Pancreas (tissue), 10 donors: ENCODE measurements at regions not wholly inside any gene's neighbourhood (a gene's known extent, or its start where the extent isn't known, plus 50 kb on each side); places are given as distances from the start of the nearest gene placed in this dataset.

Source experiments
- ATAC-seq, 4 donors: fragments of 200-7000 bp; cut with Tn5 transposase; one replicate each; pipeline versions ENCODE4 v1.8.0 to v1.9.1; 2020; ENCODE audit warnings: mild to moderate bottlenecking in 4 of 4, moderate library complexity in 4 of 4
- DNase-seq, 6 donors: peaks; one replicate each; pipeline ENCODE4 v3.0.0-alpha.2; 2020
- FAIRE-seq: peaks from 2 replicates; lab custom pipeline; 2012; peaks lifted over from hg19 to GRCh38; lab: Jason Lieb, UNC
- H3K27ac ChIP-seq, 4 donors: fragments of 200-600 bp; sonication (generic); 1 replicate in 3 of 4; 2 replicates in 1 of 4; pipeline versions ENCODE4 v1.5.0 to v1.8.0; 2020
- H3K27me3 ChIP-seq, 4 donors: fragments of 200-600 bp; one replicate each; pipeline ENCODE4 v1.8.0; 2021
- H3K36me3 ChIP-seq, 3 donors: fragments of 200-600 bp; sonication (generic) in 1 of 3; one replicate each; pipeline versions ENCODE4 v1.5.0 to v1.8.0; 2020 to 2021
- H3K4me1 ChIP-seq, 3 donors: fragments of 200-600 bp; one replicate each; pipeline ENCODE4 v1.8.0; 2021
- H3K4me3 ChIP-seq, 4 donors: fragments of 200-600 bp; sonication (generic) in 2 of 4; one replicate each; pipeline versions ENCODE4 v1.5.0 to v1.8.0; 2020 to 2021
- H3K9me3 ChIP-seq, 4 donors: fragments of 200-600 bp; one replicate each; pipeline ENCODE4 v1.8.0; 2021
- CTCF ChIP-seq, 4 donors: fragments of 200-600 bp; sonication (generic) in 3 of 4; IDR thresholded peaks; one replicate each; pipeline versions ENCODE4 v1.5.0 to v1.8.0; 2021; ENCODE audit warnings: antibody characterized with exemption in 4 of 4
- whole genome bisulfite sequencing, 2 donors: extraction: QIAGEN DNeasy Blood & Tissue Kit; methylation state at CpG; one replicate each; pipeline ENCODE4 v1.1.7; 2013; 5-methylcytosine and 5-hydroxymethylcytosine counted together
- intact Hi-C, 3 donors: fragments of 100-400 bp; cut with DNase I; formaldehyde crosslinking; loops; one replicate each; pipeline versions ENCODE4 v1.11.1 to v1.14.2; 2022
- donor health status: healthy with polysubstance abuse.
- donor health status: DM: no; HTN: no; CAD: no; lungs with moderate emphysema.
- donor health status: DM: no; HTN: no; CAD: no.
- donor health status: control.
- donor health status: control.
- donor health status: Bipolar disorder and iron deficiency.
- donor health status: DM: yes; HTN: yes; CAD: no.
- donor health status: DM: no; HTN: no; CAD: no.
- donor health status: DM: no; HTN: no; CAD: no.
- donor health status: DM: yes; HTN: yes; CAD: no.

GRCh38 chr10:2144584-2144983 is 407.3 kb upstream of the ADARB2 start:
- Histone ChIP-seq H3K4me1 (no peaks in the 10 kb centered on the region), H3K27ac (no peak overlapping the region), H3K4me3 (no peak overlapping the region), H3K9me3 (no peaks in the 10 kb centered on the region), H3K27me3 (no peaks in the 10 kb centered on the region), H3K36me3 (no peaks in the 10 kb centered on the region)
- intact Hi-C loops, result no loop called here
- DNase-seq (no peak), ATAC-seq (no peak), FAIRE-seq (no peak)
- no peak for TF ChIP-seq CTCF (IDR thresholded peaks at IDR 0.05)
- 36 to 37% methylated on average over 4 of the region's 4 CpGs for WGBS, 2 donors

- WGBS, 2 donors, result 75 to 86% methylated on average over 15 to 16 of the region's 16 CpGs
- Histone ChIP-seq H3K36me3 (no peaks in the 10 kb centered on the region), H3K4me1 (no peaks in the 10 kb centered on the region), H3K4me3 (no peak overlapping the region), H3K27me3 (no peaks in the 10 kb centered on the region), H3K9me3 (no peaks in the 10 kb centered on the region), H3K27ac (no peak overlapping the region)
- no peak for FAIRE-seq
- TF ChIP-seq CTCF (IDR thresholded peaks at IDR 0.05), result no peak
- DNase-seq, result no peak
- intact Hi-C loops, result no loop called here
- ATAC-seq, result no peak
These were observed 406.0 kb upstream of the ADARB2 start for GRCh38 chr10:2143213-2143835.

GRCh38 chr10:2139746-2140145 is 402.4 kb upstream of the ADARB2 start:
- 45 to 51% methylated on average over 1 of the region's 1 CpG for WGBS, 2 donors
- no peak for FAIRE-seq
- no peak for ATAC-seq
- TF ChIP-seq CTCF (IDR thresholded peaks at IDR 0.05), result no peak
- Histone ChIP-seq H3K27ac (no peak overlapping the region), H3K4me3 (no peak overlapping the region), H3K9me3 (no peaks in the 10 kb centered on the region), H3K4me1 (no peaks in the 10 kb centered on the region), H3K36me3 (no peaks in the 10 kb centered on the region), H3K27me3 (no peaks in the 10 kb centered on the region)
- no peak for DNase-seq
- intact Hi-C loops, result no loop called here

GRCh38 chr10:2137549-2138174 is 400.3 kb upstream of the ADARB2 start:
- WGBS, 2 donors, result 84 to 85% methylated on average over 4 of the region's 4 CpGs
- DNase-seq, result no peak
- no peaks in the 10 kb centered on the region for H3K9me3 ChIP-seq

More at GRCh38 chr10:2137549-2138174, 400.3 kb upstream of the ADARB2 start:
- Histone ChIP-seq H3K4me1 (no peaks in the 10 kb centered on the region), H3K4me3 (no peak overlapping the region), H3K27ac (no peak overlapping the region), H3K36me3 (no peaks in the 10 kb centered on the region), H3K27me3 (no peaks in the 10 kb centered on the region)
- FAIRE-seq, result no peak
- no peak for ATAC-seq
- intact Hi-C loops, result no loop called here
- peak in 1 of 4 donors; percentile 8 for TF ChIP-seq CTCF (IDR thresholded peaks at IDR 0.05)
